WTC11 (cell line): ENCODE measurements at regions not wholly inside any gene's neighbourhood (a gene's known extent, or its start where the extent isn't known, plus 50 kb on each side); places are given as distances from the start of the nearest gene placed in this dataset.

Experiments used
- ATAC-seq: fragments of 200-7000 bp; cut with Tn5 transposase; 2 replicates; pipeline ENCODE4 v1.10.0; 2021; ENCODE audit warnings: mild to moderate bottlenecking, moderate library complexity
- CTCF ChIA-PET: fragments of 300-600 bp; sonication (Branson Sonifier 250); formaldehyde crosslinking; loops from one replicate; lab custom pipeline; 2021; ENCODE audit warnings: antibody characterized with exemption; lab: Charles Lee
- POLR2A ChIA-PET: fragments of 350-600 bp; sonication (Branson Sonifier 250); formaldehyde crosslinking; loops from one replicate; lab custom pipeline; 2021; ENCODE audit warnings: antibody characterized with exemption; lab: Charles Lee
- DNase-seq: peaks from one replicate; pipeline ENCODE4 v3.0.0; 2021; ENCODE audit warnings: low spot score
- H3K27ac Mint-ChIP-seq: 2 replicates; pipeline ENCODE4 v1.8.0; 2021; ENCODE audit warnings: mixed read lengths
- H3K27me3 Mint-ChIP-seq: 2 replicates; pipeline ENCODE4 v1.8.0; 2021; ENCODE audit warnings: low read depth, mild to moderate bottlenecking, moderate library complexity, mixed read lengths
- H3K36me3 Mint-ChIP-seq: 2 replicates; pipeline ENCODE4 v1.8.0; 2021; ENCODE audit warnings: mixed read lengths
- H3K4me1 Mint-ChIP-seq: 2 replicates; pipeline ENCODE4 v1.8.0; 2022; ENCODE audit warnings: mixed read lengths
- H3K4me3 Mint-ChIP-seq: 2 replicates; pipeline ENCODE4 v1.8.0; 2021; ENCODE audit warnings: mild to moderate bottlenecking, moderate library complexity, mixed read lengths
- H3K9me3 Mint-ChIP-seq: 2 replicates; pipeline ENCODE4 v1.8.0; 2021; ENCODE audit warnings: mixed read lengths
- ATF1 ChIP-seq: sonication (generic); formaldehyde crosslinking; IDR thresholded peaks from 2 replicates; pipeline ENCODE4 v1.8.1; 2023; ENCODE audit warnings: mild to moderate bottlenecking, moderate library complexity, missing genetic modification reagents
- ATF3 ChIP-seq: sonication (generic); formaldehyde crosslinking; conservative IDR thresholded peaks from 2 replicates; pipeline ENCODE4 v1.8.1; 2022; ENCODE audit warnings: mild to moderate bottlenecking, missing genetic modification reagents
- CREM ChIP-seq: sonication (generic); formaldehyde crosslinking; IDR thresholded peaks from 2 replicates; pipeline ENCODE4 v1.8.1; 2022; ENCODE audit warnings: mild to moderate bottlenecking, missing genetic modification reagents, moderate library complexity
- FOXK1 ChIP-seq: sonication (generic); formaldehyde crosslinking; IDR thresholded peaks from 2 replicates; pipeline ENCODE4 v1.8.0; 2022; ENCODE audit warnings: mild to moderate bottlenecking, moderate library complexity, missing genetic modification reagents
- FOXP4 ChIP-seq: sonication (generic); formaldehyde crosslinking; IDR thresholded peaks from 2 replicates; pipeline ENCODE4 v1.8.0; 2022; ENCODE audit warnings: mild to moderate bottlenecking, missing genetic modification reagents
- GRHL2 ChIP-seq: fragments of 250-450 bp; sonication (Bioruptor Pico); IDR thresholded peaks from 2 replicates; pipeline ENCODE4 v1.8.0; 2022; ENCODE audit warnings: mild to moderate bottlenecking, moderate library complexity; ENCODE audit not compliant: insufficient replicate concordance, severe bottlenecking
- JUN ChIP-seq: sonication (generic); formaldehyde crosslinking; IDR thresholded peaks from 2 replicates; pipeline ENCODE4 v1.8.0; 2023; ENCODE audit warnings: mild to moderate bottlenecking, missing genetic modification reagents
- MAX ChIP-seq: sonication (generic); formaldehyde crosslinking; IDR thresholded peaks from 2 replicates; pipeline ENCODE4 v1.8.0; 2022; ENCODE audit warnings: mild to moderate bottlenecking, missing genetic modification reagents
- NFATC4 ChIP-seq: fragments of 250-450 bp; sonication (Bioruptor Pico); IDR thresholded peaks from 2 replicates; pipeline ENCODE4 v1.9.0; 2021; ENCODE audit warnings: mild to moderate bottlenecking
- PRDM15 ChIP-seq: sonication (generic); formaldehyde crosslinking; IDR thresholded peaks from 2 replicates; pipeline ENCODE4 v1.8.0; 2022; ENCODE audit warnings: missing genetic modification reagents
- SMAD3 ChIP-seq: sonication (generic); formaldehyde crosslinking; IDR thresholded peaks from 2 replicates; pipeline ENCODE4 v1.8.0; 2022; ENCODE audit warnings: missing genetic modification reagents, mild to moderate bottlenecking, borderline replicate concordance
- TEAD1 ChIP-seq: sonication (generic); formaldehyde crosslinking; IDR thresholded peaks from 2 replicates; pipeline ENCODE4 v1.8.0; 2022; ENCODE audit warnings: mild to moderate bottlenecking, missing genetic modification reagents
- ZBTB21 ChIP-seq: sonication (generic); formaldehyde crosslinking; IDR thresholded peaks from 2 replicates; pipeline ENCODE4 v1.8.1; 2023; ENCODE audit warnings: mild to moderate bottlenecking, missing genetic modification reagents, borderline replicate concordance
- ZNF423 ChIP-seq: fragments of 250-450 bp; sonication (Bioruptor Pico); IDR thresholded peaks from 2 replicates; pipeline ENCODE4 v2.1.2; 2022; ENCODE audit warnings: mild to moderate bottlenecking, moderate library complexity
- ZNF425 ChIP-seq: fragments of 250-450 bp; sonication (Bioruptor Pico); conservative IDR thresholded peaks from 2 replicates; pipeline ENCODE4 v1.9.0; 2021; ENCODE audit warnings: mild to moderate bottlenecking
- ZNF532 ChIP-seq: fragments of 250-450 bp; sonication (Bioruptor Pico); IDR thresholded peaks from 2 replicates; pipeline ENCODE4 v1.9.0; 2021; ENCODE audit warnings: mild to moderate bottlenecking, borderline replicate concordance

GRCh38 chr6:156199182-156199581 is 578.0 kb upstream of the ARID1B start:
- Mint-ChIP-seq H3K9me3 (peaks cover 9% of the 10 kb centered on the region), H3K27me3 (no peaks in the 10 kb centered on the region), H3K4me3 (no peak overlapping the region), H3K36me3 (no peaks in the 10 kb centered on the region)
- POLR2A ChIA-PET: no interaction called here
- CTCF ChIA-PET: no interaction called here
- no peak for TF ChIP-seq JUN (CRISPR knock-in tag)
- TF ChIP-seq ZBTB21 (CRISPR knock-in tag): no peak
- no peak for TF ChIP-seq FOXP4 (CRISPR knock-in tag)
- TF ChIP-seq MAX (CRISPR knock-in tag): no peak
- TF ChIP-seq, all 79 proteins: peak for 0
- no peak for ATAC-seq
- no peak overlapping the region for H3K27ac Mint-ChIP-seq
- peaks cover 10% of the 10 kb centered on the region; the same call in 1 of the 2 replicates for H3K4me1 Mint-ChIP-seq
- no peak for DNase-seq

GRCh38 chr6:156197513-156197912 is 579.7 kb upstream of the ARID1B start:
- Mint-ChIP-seq H3K27ac (no peak overlapping the region), H3K4me3 (no peak overlapping the region), H3K9me3 (peaks cover 17% of the 10 kb centered on the region), H3K4me1 (peaks cover 10% of the 10 kb centered on the region; the same call in 1 of the 2 replicates), H3K36me3 (no peaks in the 10 kb centered on the region), H3K27me3 (no peaks in the 10 kb centered on the region)
- TF ChIP-seq ATF1 (CRISPR knock-in tag): no peak
- no peak for TF ChIP-seq NFATC4 (CRISPR knock-in tag)
- no peak for TF ChIP-seq GRHL2 (CRISPR knock-in tag)
- no peak for TF ChIP-seq CREM
- TF ChIP-seq TEAD1: no peak
- no peak for TF ChIP-seq ATF3
- no peak for TF ChIP-seq ZNF532
- TF ChIP-seq ZNF423 (CRISPR knock-in tag): no peak
- TF ChIP-seq PRDM15 (CRISPR knock-in tag): no peak
- ChIA-PET CTCF (no interaction called here), POLR2A (no interaction called here)
- no peak for DNase-seq
- ATAC-seq: no peak

GRCh38 chr6:156194981-156195380 is 582.2 kb upstream of the ARID1B start:
- no peak for ATAC-seq
- H3K9me3 Mint-ChIP-seq: peaks cover 17% of the 10 kb centered on the region
- no peaks in the 10 kb centered on the region for H3K27me3 Mint-ChIP-seq
- ChIA-PET CTCF (no interaction called here), POLR2A (no interaction called here)
- no peak for TF ChIP-seq ZBTB21 (CRISPR knock-in tag)
- TF ChIP-seq ZNF425 (CRISPR knock-in tag): no peak
- TF ChIP-seq SMAD3 (CRISPR knock-in tag): no peak
- TF ChIP-seq FOXK1 (CRISPR knock-in tag): no peak
- no peaks in the 10 kb centered on the region for H3K36me3 Mint-ChIP-seq
- DNase-seq: no peak
- H3K27ac Mint-ChIP-seq: no peak overlapping the region
- no peak overlapping the region for H3K4me3 Mint-ChIP-seq
- peaks cover 12% of the 10 kb centered on the region for H3K4me1 Mint-ChIP-seq
